ENCODE measurements at regions not wholly inside any gene's neighbourhood (a gene's known extent, or its start where the extent isn't known, plus 50 kb on each side); places are given as distances from the start of the nearest gene placed in this dataset.
"Not testable (repeated sequence)": the region's sequence is repeated elsewhere in the genome, so short reads cannot be mapped to it uniquely, and the experiment has no call there.

GRCh38 chr18:49694402-49694801 is 118.9 kb downstream of the ACAA2 start:
- DNase-seq (ENCODE audit: low read depth in 2 of 2): no peak

GRCh38 chr18:49693717-49694005 is 119.7 kb downstream of the ACAA2 start:
- no peak for DNase-seq (ENCODE audit: low read depth in 2 of 2)

- DNase-seq (ENCODE audit: low read depth in 2 of 2): no peak
Measured at GRCh38 chr18:49692906-49693716, 120.2 kb downstream of the ACAA2 start.

GRCh38 chr18:49691177-49691608 is 122.1 kb downstream of the ACAA2 start:
- peak in 1 of 2 donors; percentile 72 for DNase-seq (ENCODE audit: low read depth in 2 of 2)

- peak in 1 of 2 donors; percentile 75 for DNase-seq (ENCODE audit: low read depth in 2 of 2)
Measured at GRCh38 chr18:49690312-49690711, 123.0 kb downstream of the ACAA2 start.

GRCh38 chr18:49685231-49685942 is 123.5 kb downstream of the LIPG start:
- peak in 1 of 2 donors; percentile 92 for DNase-seq (ENCODE audit: low read depth in 2 of 2)

- not testable (repeated sequence) for DNase-seq (ENCODE audit: low read depth in 2 of 2)
Measured at GRCh38 chr18:49682803-49683190, 120.9 kb downstream of the LIPG start.

GRCh38 chr18:49682173-49682802 is 120.4 kb downstream of the LIPG start:
- DNase-seq (ENCODE audit: low read depth in 2 of 2): no peak

- DNase-seq (ENCODE audit: low read depth in 2 of 2): peak in 1 of 2 donors; percentile 12
Measured at GRCh38 chr18:49681387-49681786, 119.5 kb downstream of the LIPG start.

- no peak for DNase-seq (ENCODE audit: low read depth in 2 of 2)
Measured at GRCh38 chr18:49678440-49678839, 116.6 kb downstream of the LIPG start.

- DNase-seq (ENCODE audit: low read depth in 2 of 2): no peak
Measured at GRCh38 chr18:49677762-49678413, 116.0 kb downstream of the LIPG start.

GRCh38 chr18:49677081-49677480 is 115.2 kb downstream of the LIPG start:
- no peak for DNase-seq (ENCODE audit: low read depth in 2 of 2)

GRCh38 chr18:49673281-49673680 is 111.4 kb downstream of the LIPG start:
- no peak for DNase-seq (ENCODE audit: low read depth in 2 of 2)

- DNase-seq (ENCODE audit: low read depth in 2 of 2): no peak
Measured at GRCh38 chr18:49672853-49673252, 111.0 kb downstream of the LIPG start.

GRCh38 chr18:49669403-49669802 is 107.5 kb downstream of the LIPG start:
- DNase-seq (ENCODE audit: low read depth in 2 of 2): no peak

- DNase-seq (ENCODE audit: low read depth in 2 of 2): no peak
Measured at GRCh38 chr18:49668574-49669275, 106.9 kb downstream of the LIPG start.

GRCh38 chr18:49667462-49667861 is 105.6 kb downstream of the LIPG start:
- no peak for DNase-seq (ENCODE audit: low read depth in 2 of 2)

GRCh38 chr18:49666045-49666775 is 104.4 kb downstream of the LIPG start:
- peak in 1 of 2 donors; percentile 29 for DNase-seq (ENCODE audit: low read depth in 2 of 2)

GRCh38 chr18:49663899-49664890 is 102.3 kb downstream of the LIPG start:
- peak; percentile 60 to 96 for DNase-seq (ENCODE audit: low read depth in 2 of 2)
